GM23248 (cell line): ENCODE measurements at regions not wholly inside any gene's neighbourhood (a gene's known extent, or its start where the extent isn't known, plus 50 kb on each side); places are given as distances from the start of the nearest gene placed in this dataset.
A peak's percentile ranks its signal among the peaks of the same experiment; 100 is the strongest.

Experiments
- DNase-seq: peaks from one replicate; pipeline ENCODE4 v3.0.0-alpha.2; 2015
- H2AFZ ChIP-seq: fragments of 200-600 bp; sonication (generic); 2 replicates; pipeline ENCODE4 v1.6.1; 2016; ENCODE audit warnings: antibody characterized with exemption
- H3F3A ChIP-seq: fragments of 200-600 bp; sonication (generic); 2 replicates; pipeline ENCODE4 v1.6.1; 2016; ENCODE audit warnings: mild to moderate bottlenecking, antibody characterized with exemption, mixed run types; ENCODE audit not compliant: insufficient read depth
- H3K27ac ChIP-seq: fragments of 200-600 bp; sonication (generic); 2 replicates; pipeline ENCODE4 v1.5.1; 2016; ENCODE audit warnings: mild to moderate bottlenecking
- H3K27me3 ChIP-seq: fragments of 200-600 bp; sonication (generic); replicated peaks from 2 replicates; pipeline ENCODE4 v1.6.1; 2016; ENCODE audit warnings: mild to moderate bottlenecking; ENCODE audit not compliant: insufficient read depth
- H3K36me3 ChIP-seq: fragments of 200-600 bp; sonication (generic); 2 replicates; pipeline ENCODE4 v1.6.1; 2016; ENCODE audit warnings: low read depth, mild to moderate bottlenecking
- H3K4me1 ChIP-seq: fragments of 200-600 bp; sonication (generic); 2 replicates; pipeline ENCODE4 v1.6.1; 2016; ENCODE audit warnings: mild to moderate bottlenecking; ENCODE audit not compliant: insufficient read depth
- H3K4me2 ChIP-seq: fragments of 200-600 bp; sonication (generic); one replicate; pipeline ENCODE4 v1.6.1; 2016; ENCODE audit warnings: mild to moderate bottlenecking; ENCODE audit not compliant: unreplicated experiment
- H3K4me3 ChIP-seq: fragments of 200-600 bp; sonication (generic); 2 replicates; pipeline ENCODE4 v1.5.1; 2016; ENCODE audit warnings: mild to moderate bottlenecking
- H3K79me2 ChIP-seq: fragments of 200-600 bp; sonication (generic); 2 replicates; pipeline ENCODE4 v1.6.1; 2016; ENCODE audit warnings: mild to moderate bottlenecking; ENCODE audit not compliant: insufficient read depth
- H3K9ac ChIP-seq: fragments of 200-600 bp; sonication (generic); 2 replicates; pipeline ENCODE4 v1.6.1; 2016; ENCODE audit warnings: mild to moderate bottlenecking
- H3K9me2 ChIP-seq: fragments of 200-600 bp; sonication (generic); 2 replicates; pipeline ENCODE4 v1.6.1; 2016; ENCODE audit warnings: mixed run types, mild to moderate bottlenecking, moderate library complexity; ENCODE audit not compliant: insufficient read depth
- H3K9me3 ChIP-seq: fragments of 200-600 bp; sonication (generic); one replicate; pipeline ENCODE4 v1.6.1; 2017; ENCODE audit warnings: low read depth
- H4K20me1 ChIP-seq: fragments of 200-600 bp; sonication (generic); 2 replicates; pipeline ENCODE4 v1.6.0; 2016; ENCODE audit not compliant: insufficient read depth
- EZH2 ChIP-seq: fragments of 200-600 bp; sonication (generic); IDR thresholded peaks from 2 replicates; pipeline ENCODE4 v1.6.1; 2018; ENCODE audit warnings: antibody characterized with exemption, mild to moderate bottlenecking; ENCODE audit not compliant: insufficient read depth, poor library complexity, severe bottlenecking
- EZH2phosphoT487 ChIP-seq: fragments of 200-600 bp; sonication (generic); IDR thresholded peaks from 2 replicates; pipeline ENCODE4 v1.6.1; 2018; ENCODE audit warnings: antibody characterized with exemption, moderate library complexity, mild to moderate bottlenecking, low read depth; ENCODE audit not compliant: insufficient read depth
- WGBS, 2 experiments: methylation state at CpG; one replicate each; pipeline ENCODE4 v1.1.6; 2015 to 2017; ENCODE audit warnings: low lambda C conversion rate in 2 of 2, low coverage in 1 of 2; ENCODE audit errors: missing lambda C conversion rate in 2 of 2; 5-methylcytosine and 5-hydroxymethylcytosine counted together
- in situ Hi-C: fragments of 300-500 bp; cut with MboI; formaldehyde crosslinking; loops from 2 replicates; pipeline ENCODE4 v1.15.0; 2020

DNA sequence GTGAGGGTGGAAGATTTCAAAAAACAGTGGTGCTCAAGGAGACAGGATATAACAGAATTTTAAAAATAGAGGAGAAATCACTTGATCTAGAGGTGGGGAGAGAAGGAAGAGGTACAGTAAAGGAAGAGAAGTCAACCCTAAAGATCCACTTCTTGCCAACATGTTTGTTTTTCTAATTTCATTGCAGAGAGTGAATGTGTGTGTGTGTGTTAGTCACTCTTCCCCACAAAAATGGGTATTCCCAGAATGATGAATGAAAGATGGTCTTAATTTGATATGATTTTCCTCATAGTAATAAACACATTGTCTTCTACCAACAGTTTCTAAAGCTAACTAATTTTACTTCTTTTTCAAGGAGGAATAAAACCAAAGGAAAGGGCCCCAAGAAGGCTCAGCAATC lies 74.2 kb upstream of the NGF start:
- no peaks in the 10 kb centered on the region for H3K79me2 ChIP-seq
- H4K20me1 ChIP-seq: no peaks in the 10 kb centered on the region
- peaks cover 12% of the 10 kb centered on the region; the same call in 1 of the 2 replicates for H3F3A ChIP-seq
- no peaks in the 10 kb centered on the region for H3K9me3 ChIP-seq
- no peak overlapping the region for H3K4me3 ChIP-seq
- H3K9me2 ChIP-seq: no peaks in the 10 kb centered on the region
- TF ChIP-seq EZH2phosphoT487: no peak
- no peak for TF ChIP-seq EZH2
- DNase-seq: peak; percentile 27
- H3K36me3 ChIP-seq: 0 out of 2 replicates have a peak, but pooled peaks cover 2% of the 10 kb centered on the region
- no peak overlapping the region for H3K4me2 ChIP-seq
- H3K4me1 ChIP-seq: peaks cover 14% of the 10 kb centered on the region
- H2AFZ ChIP-seq: no peak overlapping the region
- H3K9ac ChIP-seq: no peak overlapping the region
- no peak overlapping the region for H3K27ac ChIP-seq
- in situ Hi-C loops: no loop called here
- H3K27me3 ChIP-seq: no peaks in the 10 kb centered on the region

DNA sequence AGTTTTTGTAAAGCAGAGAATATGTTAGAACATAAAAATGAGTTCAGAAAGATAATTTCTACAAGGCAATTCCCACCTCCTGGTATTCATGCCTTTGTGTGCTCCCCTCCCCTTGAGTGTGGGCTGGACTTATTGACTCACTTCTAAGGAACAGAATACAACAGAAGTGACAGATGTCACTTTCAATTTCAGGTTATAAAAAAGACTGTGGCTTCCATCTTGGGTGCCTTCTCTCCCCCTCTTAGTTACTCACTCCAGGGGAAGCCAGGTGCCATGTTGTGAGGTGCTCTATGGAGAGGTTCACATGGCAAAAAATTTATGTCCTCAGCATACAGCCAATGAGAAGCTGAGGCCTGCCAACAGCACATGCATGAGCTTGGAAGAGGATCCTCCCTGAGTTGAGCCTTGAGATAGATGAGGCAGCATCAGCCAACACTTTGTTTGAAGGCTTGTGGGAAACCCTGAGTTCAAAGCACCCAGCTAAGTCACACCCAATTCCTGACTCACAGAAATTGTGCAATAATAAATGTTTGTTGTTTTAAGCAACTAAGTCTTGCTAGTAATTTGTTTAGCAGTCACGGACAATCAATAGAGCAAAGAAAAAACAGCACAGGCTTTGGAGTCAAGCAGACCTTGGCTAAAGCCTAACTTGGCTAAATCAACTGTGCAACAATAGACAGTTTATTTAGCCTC lies 73.5 kb upstream of the NGF start:
- H3K9ac ChIP-seq: no peak overlapping the region
- H2AFZ ChIP-seq: no peak overlapping the region
- no peak overlapping the region for H3K27ac ChIP-seq
- 8 to 10% methylated on average over 1 of the region's 1 CpG for WGBS, 2 experiments
- peaks cover 12% of the 10 kb centered on the region; the same call in 1 of the 2 replicates for H3F3A ChIP-seq
- DNase-seq: peak; percentile 78
- no peaks in the 10 kb centered on the region for H3K36me3 ChIP-seq
- H3K4me1 ChIP-seq: peaks cover 14% of the 10 kb centered on the region
- H3K4me3 ChIP-seq: no peak overlapping the region
- no peaks in the 10 kb centered on the region for H3K9me2 ChIP-seq
- in situ Hi-C loops: no loop called here
- no peaks in the 10 kb centered on the region for H3K27me3 ChIP-seq
- H3K9me3 ChIP-seq: no peaks in the 10 kb centered on the region
- H3K79me2 ChIP-seq: no peaks in the 10 kb centered on the region
- H4K20me1 ChIP-seq: no peaks in the 10 kb centered on the region
- TF ChIP-seq EZH2phosphoT487 (0 out of 2 replicates have a peak, but pooled peaks have one; percentile 39), EZH2 (no peak)
- no peak overlapping the region for H3K4me2 ChIP-seq

DNA sequence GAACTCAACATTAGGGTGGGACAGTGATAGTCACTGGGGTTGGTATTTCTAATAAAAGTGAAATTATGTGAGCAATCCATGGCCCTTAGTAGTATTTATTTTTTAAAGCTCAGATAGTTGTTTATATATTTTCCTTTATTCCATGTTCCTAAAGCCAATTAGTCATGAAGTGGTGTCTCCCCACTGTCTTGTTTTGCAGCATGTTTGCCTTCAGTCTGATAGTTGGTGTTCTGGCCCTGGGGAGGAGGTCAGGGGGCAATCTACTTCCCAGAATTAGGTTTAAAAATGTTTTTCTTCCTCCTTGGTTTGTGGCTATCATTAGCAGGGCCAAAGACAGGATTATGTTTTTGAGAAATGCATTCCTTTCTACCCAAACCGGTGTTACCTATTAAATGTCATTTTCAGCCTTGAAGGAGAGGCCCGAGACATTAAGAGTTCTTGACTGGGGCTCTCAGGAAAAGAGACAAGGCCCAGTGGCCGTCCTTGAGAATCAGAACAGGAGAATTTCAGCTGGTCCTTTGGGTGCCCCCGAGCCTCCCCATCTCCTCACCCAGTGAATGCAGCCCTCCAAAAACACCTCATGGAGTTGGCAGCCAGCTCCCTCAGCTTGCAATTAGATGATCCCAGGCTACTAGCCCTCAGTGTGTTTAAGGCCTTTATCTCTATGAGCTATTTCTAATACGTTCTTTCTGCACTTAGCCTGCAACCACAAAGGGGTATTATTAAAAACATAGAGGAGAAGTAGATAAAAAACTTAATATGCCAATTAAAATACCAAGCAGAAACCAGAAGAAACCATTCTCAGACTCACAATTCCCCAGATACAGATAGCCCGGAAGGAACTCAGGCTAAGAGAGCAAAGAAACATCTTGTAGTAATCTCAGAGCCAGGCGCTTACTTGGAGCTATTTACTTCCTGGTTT lies 71.3 kb upstream of the NGF start:
- Histone ChIP-seq H3K9me2 (no peaks in the 10 kb centered on the region), H3K9ac (no peak overlapping the region), H3K27ac (no peak overlapping the region), H3F3A (peaks cover 12% of the 10 kb centered on the region; the same call in 1 of the 2 replicates), H3K79me2 (no peaks in the 10 kb centered on the region), H3K27me3 (no peaks in the 10 kb centered on the region), H3K9me3 (no peaks in the 10 kb centered on the region), H3K4me3 (no peak overlapping the region), H3K4me1 (peaks cover 14% of the 10 kb centered on the region), H3K36me3 (no peaks in the 10 kb centered on the region), H3K4me2 (no peak overlapping the region), H2AFZ (peak overlapping the region; percentile 36; the same call in 1 of the 2 replicates), H4K20me1 (no peaks in the 10 kb centered on the region)
- TF ChIP-seq EZH2phosphoT487 (no peak), EZH2 (no peak)
- in situ Hi-C loops: no loop called here
- DNase-seq: no peak
- 84% methylated on average over 7 of the region's 7 CpGs for WGBS, 2 experiments

DNA sequence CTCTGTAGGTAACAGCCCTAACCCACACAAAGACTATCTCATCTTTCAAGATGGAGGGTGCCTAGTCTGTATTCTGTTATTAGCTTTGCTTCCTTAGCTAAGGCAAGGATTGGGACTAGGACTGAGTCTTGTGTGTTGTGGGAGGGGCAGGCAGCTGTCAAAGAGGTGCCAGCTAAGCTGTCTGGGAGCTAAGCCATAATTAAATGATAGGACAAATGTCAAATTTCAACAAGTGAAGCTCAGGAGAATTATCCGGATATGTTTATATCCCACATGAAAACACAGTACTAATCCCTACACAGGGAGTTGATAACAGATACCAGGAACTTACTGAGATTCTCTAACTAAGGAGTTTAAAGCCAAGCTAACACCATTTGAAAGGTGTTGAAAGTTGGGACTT lies 70.5 kb upstream of the NGF start:
- Histone ChIP-seq H3K9me3 (no peaks in the 10 kb centered on the region), H3F3A (peaks cover 12% of the 10 kb centered on the region; the same call in 1 of the 2 replicates), H3K79me2 (no peaks in the 10 kb centered on the region), H3K36me3 (no peaks in the 10 kb centered on the region), H4K20me1 (no peaks in the 10 kb centered on the region), H3K4me3 (no peak overlapping the region), H3K27me3 (no peaks in the 10 kb centered on the region), H3K9ac (no peak overlapping the region), H3K27ac (no peak overlapping the region), H2AFZ (no peak overlapping the region), H3K4me1 (peaks cover 14% of the 10 kb centered on the region), H3K9me2 (no peaks in the 10 kb centered on the region), H3K4me2 (no peak overlapping the region)
- in situ Hi-C loops: no loop called here
- TF ChIP-seq EZH2phosphoT487 (no peak), EZH2 (no peak)
- 88 to 97% methylated on average over 1 of the region's 1 CpG for WGBS, 2 experiments
- DNase-seq: no peak
